ENCODE measurements at regions not wholly inside any gene's neighbourhood (a gene's known extent, or its start where the extent isn't known, plus 50 kb on each side); places are given as distances from the start of the nearest gene placed in this dataset.
"Not testable (repeated sequence)": the region's sequence is repeated elsewhere in the genome, so short reads cannot be mapped to it uniquely, and the experiment has no call there.

GRCh38 chr14:21760360-21760759 is 86.7 kb upstream of the OR4E1 start:
- not testable (repeated sequence) for H4K8ac ChIP-seq (ENCODE audit: extremely low read depth, insufficient read depth, low read length); H3K56ac ChIP-seq (replicated peaks; ENCODE audit: insufficient read length, low read depth, low read length); H3K79me1 ChIP-seq (ENCODE audit: low read depth, low read length); DNase-seq (ENCODE audit: low read depth in 1 of 2, low spot score in 2 of 2); H2AK5ac ChIP-seq (ENCODE audit: low read depth, low read length); H3K27ac ChIP-seq (ENCODE audit: low read depth, low read length); H2BK12ac ChIP-seq (ENCODE audit: low read depth, low read length); H2BK5ac ChIP-seq (ENCODE audit: low read depth, low read length); H3K79me2 ChIP-seq (ENCODE audit: control insufficient read depth in 1 of 2, insufficient read depth in 2 of 2, low read length in 2 of 2); H3K4me2 ChIP-seq (ENCODE audit: insufficient read depth in 1 of 2, low read depth in 2 of 2, low read length in 2 of 2); H3K23ac ChIP-seq (ENCODE audit: insufficient read length); H3K4me1 ChIP-seq (replicated peaks in 1 of 4; ENCODE audit: control insufficient read depth in 3 of 4, insufficient read depth in 4 of 4, low read length in 3 of 4); H4K5ac ChIP-seq (ENCODE audit: insufficient read length, low read depth, low read length); H3K27me3 ChIP-seq (replicated peaks in 1 of 4; ENCODE audit: control insufficient read depth in 3 of 4, extremely low read depth in 1 of 4, insufficient read depth in 3 of 4, low read length in 3 of 4); H3K4ac ChIP-seq (replicated peaks; ENCODE audit: insufficient read length, low read depth, low read length); H3K36me3 ChIP-seq (ENCODE audit: control insufficient read depth in 2 of 4, insufficient read depth in 4 of 4, low read length in 3 of 4); H3K4me3 ChIP-seq (ENCODE audit: extremely low read depth in 1 of 4, insufficient read depth in 2 of 4, low read depth in 3 of 4, low read length in 4 of 4); H4K91ac ChIP-seq (replicated peaks; ENCODE audit: insufficient read length, low read length); FAIRE-seq; H3K9me3 ChIP-seq (ENCODE audit: insufficient read depth in 2 of 2, low read depth in 1 of 2, low read length in 1 of 2); H3K9ac ChIP-seq (replicated peaks in 1 of 4; ENCODE audit: extremely low read depth in 1 of 4, low read depth in 3 of 4, low read length in 3 of 4); H3K14ac ChIP-seq (ENCODE audit: insufficient read length); H3K23me2 ChIP-seq (ENCODE audit: low read depth, low read length); H2BK15ac ChIP-seq (ENCODE audit: low read length); H4K20me1 ChIP-seq (replicated peaks in 1 of 2; ENCODE audit: control insufficient read depth in 1 of 2, insufficient read depth in 2 of 2, low read length in 2 of 2); H2BK20ac ChIP-seq (ENCODE audit: low read length); H2BK120ac ChIP-seq (replicated peaks; ENCODE audit: low read depth, low read length); H3K18ac ChIP-seq (ENCODE audit: extremely low read depth, low read length)
- H2AFZ ChIP-seq (ENCODE audit: low read length): peak overlapping the region; percentile 53; the same call in 1 of the 2 replicates
- CTCF ChIA-PET (ENCODE audit: partially characterized antibody): interaction anchor here (1.2 to 3.5 kb wide), 3 partner anchors 11 to 117 kb away, joined by 3 to 18 read pairs (median 3); no protein-coding TSS in a partner anchor
- POLR2A ChIA-PET (ENCODE audit: partially characterized antibody): interaction anchor here (1.4 kb wide), 1 partner anchor 10 kb away, joined by 3 read pairs; no protein-coding TSS in a partner anchor
- WGBS, 2 experiments (ENCODE audit: extremely low coverage in 1 of 2, insufficient coverage in 1 of 2, insufficient read length in 1 of 2, insufficient replicate concordance in 2 of 2, low coverage in 1 of 2, low lambda C conversion rate in 2 of 2, missing lambda C conversion rate in 1 of 2): 67% methylated on average over 6 of the region's 6 CpGs; no CpG with 5 or more reads in 1 of the 2 experiments
